GM21825 (cell line): ENCODE measurements at regions not wholly inside any gene's neighbourhood (a gene's known extent, or its start where the extent isn't known, plus 50 kb on each side); places are given as distances from the start of the nearest gene placed in this dataset.

ENCODE experiments used
- ATAC-seq: cut with Tn5 transposase; IDR thresholded peaks from one replicate; pipeline ENCODE4 v1.9.1; 2021; ENCODE audit warnings: mild to moderate bottlenecking, moderate library complexity; ENCODE audit not compliant: unreplicated experiment

DNA sequence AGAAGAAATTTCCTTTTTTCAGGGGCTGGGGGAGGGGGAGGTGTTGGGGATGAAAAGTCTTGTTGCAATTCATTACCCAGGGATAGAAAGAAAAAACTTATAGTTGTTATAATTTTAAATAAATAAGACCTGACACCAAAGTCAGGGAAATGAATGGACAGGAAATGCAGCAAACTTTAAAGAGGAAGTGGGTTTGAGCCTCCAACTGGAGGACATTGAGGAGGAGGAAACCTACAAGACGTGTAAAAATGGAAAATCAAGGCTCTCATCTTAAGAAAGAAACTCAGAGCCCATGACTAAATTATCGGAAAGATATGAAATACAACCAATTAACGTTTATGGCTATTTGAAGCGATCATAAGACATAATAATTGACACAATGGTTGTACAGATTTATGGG lies 54.4 kb downstream of the NIBAN1 start:
- no peak for ATAC-seq

DNA sequence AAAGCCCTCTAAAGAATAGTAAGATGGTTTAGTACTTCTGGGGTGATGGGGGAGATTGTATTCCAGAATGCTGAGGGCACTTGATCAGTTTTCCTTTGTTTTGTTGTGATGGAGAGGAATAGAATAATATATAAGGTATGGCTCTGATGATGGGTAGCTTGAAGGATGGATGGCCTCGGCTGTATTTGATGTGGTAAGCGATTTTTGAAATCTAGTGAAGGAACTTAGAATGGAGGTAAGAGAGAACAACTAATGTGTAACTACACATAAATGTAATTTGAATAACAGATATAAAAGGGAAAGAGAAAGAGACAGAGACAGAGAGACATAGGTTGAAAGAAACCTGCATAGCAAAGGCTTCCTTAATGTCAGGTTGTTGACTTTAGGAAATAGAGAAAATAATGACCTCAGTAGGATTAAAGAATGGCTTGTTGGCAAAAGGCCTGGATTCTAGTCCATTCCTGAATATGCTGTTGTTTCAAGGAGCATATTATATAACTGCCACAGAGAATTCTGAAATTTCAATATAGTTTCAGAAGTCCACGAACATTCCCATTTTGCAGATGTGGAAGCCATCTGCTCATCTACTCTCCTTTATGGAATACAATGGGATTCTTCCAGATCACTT lies 58.7 kb downstream of the NIBAN1 start:
- no peak for ATAC-seq

DNA sequence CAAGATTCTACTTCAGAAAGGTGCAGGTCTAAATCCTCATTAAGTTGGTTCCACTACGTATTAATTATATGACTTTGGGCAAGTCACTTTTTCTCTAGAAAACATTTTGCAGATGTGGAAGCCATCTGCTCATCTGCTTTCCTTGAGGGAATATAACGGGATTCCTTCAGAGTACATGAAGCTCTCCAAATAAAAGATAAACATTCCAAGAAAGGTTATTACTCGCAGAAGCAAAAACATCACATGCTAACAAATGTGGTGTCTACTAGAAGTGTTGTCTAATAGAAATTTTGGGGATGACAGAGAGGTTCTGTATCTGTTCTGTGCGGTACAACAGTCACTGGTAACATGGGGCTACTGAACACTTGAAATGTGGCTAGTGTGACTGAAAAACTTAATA lies 60.2 kb downstream of the NIBAN1 start:
- no peak for ATAC-seq

DNA sequence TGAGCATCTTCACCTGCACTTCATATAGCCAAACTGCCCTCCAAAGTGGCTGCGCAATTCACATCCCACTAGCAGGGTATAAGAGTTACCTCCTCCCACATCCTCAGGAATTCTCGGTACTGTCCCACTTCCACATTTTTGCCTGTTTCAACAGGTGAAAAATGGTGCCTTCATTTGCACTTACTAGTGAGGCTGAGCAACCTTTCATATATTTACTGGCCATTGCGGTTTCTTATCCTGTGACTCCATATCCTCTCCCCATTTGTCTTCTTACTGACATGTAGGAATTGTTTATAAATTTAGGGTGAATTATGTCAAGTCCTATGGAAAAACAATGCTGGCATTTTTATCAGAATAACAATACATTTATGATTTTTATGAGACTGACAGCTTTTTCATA lies 61.9 kb downstream of the NIBAN1 start:
- ATAC-seq: no peak

DNA sequence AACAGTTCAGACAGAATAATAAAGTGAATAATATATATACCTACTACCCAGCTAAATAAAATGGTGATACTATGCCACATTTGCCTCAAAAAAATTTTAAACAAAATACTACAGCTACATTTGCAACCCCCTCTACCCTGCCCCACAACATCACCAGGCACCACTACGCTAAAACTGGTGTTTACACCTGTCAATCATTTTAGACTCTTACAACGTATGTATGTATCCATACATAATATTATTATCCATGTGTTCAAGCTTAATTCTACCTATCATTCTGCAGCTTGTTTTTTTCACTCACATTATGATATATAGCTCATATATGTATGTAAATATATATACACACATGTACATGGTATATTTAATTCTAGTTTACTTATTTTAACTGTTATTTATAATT lies 62.5 kb downstream of the NIBAN1 start:
- ATAC-seq: no peak

DNA sequence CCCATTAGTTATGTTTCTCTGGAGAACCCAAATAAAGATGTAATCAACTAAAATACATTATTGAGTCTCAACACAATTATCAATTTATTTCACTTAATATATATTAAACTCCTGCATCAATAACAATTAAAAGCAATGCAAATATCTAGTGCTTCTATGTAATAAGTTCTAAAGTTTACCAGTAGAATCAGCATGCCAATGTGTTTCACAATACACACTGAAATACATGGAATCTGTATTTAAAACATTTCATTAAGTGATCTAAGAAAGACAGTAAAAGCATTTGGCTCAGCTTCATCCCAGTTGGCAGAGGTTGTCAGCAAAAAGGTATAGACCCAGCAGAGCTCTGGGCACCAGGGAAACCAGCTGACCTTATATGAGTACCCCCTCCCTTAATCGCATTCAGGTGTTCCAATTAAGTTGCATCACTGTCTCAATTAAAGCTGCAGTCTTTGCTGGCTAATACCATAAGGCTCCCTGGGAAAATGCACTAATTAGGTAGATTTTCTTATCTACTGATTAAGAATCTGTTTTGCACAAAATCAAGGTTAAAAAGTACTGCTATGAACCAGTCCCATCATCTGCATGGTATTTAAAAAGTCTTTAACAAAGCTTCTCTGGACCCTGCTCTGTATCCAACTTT lies 63.1 kb downstream of the NIBAN1 start:
- ATAC-seq: no peak

GRCh38 chr1:184910691-184911091 lies 63.6 kb downstream of the NIBAN1 start:
- ATAC-seq: no peak

- no peak for ATAC-seq
Observed at GRCh38 chr1:184910005-184910404, 64.3 kb downstream of the NIBAN1 start.

- no peak for ATAC-seq
Observed at GRCh38 chr1:184909019-184909418, 65.3 kb downstream of the NIBAN1 start.

DNA sequence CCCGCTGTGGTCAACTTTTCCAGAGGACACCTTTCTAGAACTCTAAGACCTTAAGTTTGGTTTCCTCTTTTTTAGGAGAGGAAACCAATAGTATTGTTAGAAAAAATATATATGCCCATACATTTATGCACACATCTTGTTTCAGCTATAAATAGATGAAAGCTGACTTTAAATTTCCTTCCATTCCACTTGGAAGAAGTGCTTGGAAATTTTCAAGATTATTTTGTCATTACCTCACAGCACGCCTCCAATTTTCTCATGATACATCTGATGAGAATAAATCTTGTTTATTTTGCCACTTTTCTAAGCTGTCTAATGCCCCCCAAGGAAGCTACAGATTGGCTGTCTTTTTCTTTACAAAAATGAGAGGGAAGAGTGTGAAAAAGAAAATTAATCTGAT lies 65.8 kb downstream of the NIBAN1 start:
- no peak for ATAC-seq

GRCh38 chr1:184907500-184907899 lies 66.8 kb downstream of the NIBAN1 start:
- ATAC-seq: no peak

DNA sequence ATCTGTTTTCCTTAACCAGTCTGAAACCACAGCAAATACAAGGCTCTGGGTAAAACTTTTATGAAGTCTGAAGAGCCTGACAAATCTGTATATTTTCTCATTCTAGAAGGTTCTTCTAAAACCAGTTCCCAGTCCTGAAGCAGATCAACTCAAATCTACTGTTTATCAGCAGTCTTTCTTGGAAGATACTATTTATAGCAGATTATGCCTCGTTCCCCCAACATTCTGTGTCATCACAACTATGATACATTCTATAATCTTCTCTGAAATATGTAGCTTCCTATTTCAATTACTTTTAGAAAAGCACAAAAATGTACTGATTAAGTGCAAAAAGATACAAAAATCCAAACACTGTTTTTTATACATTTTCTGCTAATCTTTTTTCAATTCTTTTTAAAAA lies 67.5 kb downstream of the NIBAN1 start:
- no peak for ATAC-seq

DNA sequence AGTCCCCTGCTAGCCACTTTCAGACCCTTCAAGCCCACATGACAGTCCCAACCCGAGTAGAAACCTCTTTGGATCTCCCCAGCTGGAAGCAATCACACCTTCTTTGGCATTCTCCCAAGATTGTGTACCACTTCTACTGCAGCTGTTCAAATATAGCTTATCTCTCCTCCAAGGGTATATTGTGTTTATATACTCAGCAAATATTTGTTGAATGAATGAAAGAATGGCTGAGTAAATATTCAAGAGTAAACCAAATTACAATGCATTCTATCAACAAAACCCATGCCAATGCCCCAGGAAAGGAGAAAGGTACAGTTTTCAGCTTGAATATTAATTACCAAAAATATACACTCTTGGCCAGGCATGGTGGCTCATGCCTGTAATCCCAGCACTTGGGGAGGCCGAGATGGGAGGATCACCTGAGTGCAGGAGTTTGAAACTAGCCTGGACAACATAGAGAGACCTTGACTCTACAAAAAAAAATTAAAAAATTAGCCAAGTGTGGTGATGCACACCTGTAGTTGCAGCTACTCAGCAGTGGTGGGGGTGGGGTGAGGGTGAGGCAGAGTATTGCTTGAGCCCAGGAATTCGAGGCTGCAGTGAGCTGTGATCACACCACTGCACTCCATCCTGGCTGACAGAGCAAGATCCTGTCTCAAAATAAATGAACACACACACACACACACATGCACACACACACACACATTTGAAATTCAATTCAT lies 68.5 kb downstream of the NIBAN1 start:
- ATAC-seq: no peak

- no peak for ATAC-seq
Observed at GRCh38 chr1:184903111-184903692, 71.1 kb downstream of the NIBAN1 start.

- no peak for ATAC-seq
Observed at GRCh38 chr1:184900507-184900906, 73.8 kb downstream of the NIBAN1 start.

- no peak for ATAC-seq
Observed at GRCh38 chr1:184896000-184896399, 78.3 kb downstream of the NIBAN1 start.

DNA sequence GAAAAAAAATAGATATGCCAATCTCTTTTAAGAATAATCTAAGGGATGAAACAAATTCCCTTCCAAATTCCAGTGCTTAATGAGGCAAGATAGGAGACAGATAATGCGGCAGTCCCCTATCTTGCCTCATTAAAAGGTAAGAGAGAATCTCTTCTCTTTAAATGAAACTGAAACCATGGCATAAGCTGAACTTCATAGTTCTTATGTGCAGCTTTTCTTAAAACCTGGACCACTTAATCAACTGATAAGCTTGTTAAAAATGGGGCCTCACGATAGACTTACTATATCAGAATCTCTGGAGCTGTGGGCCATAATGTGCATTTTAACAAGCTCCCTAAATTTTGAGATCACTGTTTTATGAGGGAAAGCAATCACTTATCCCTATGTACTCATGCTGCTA lies 79.2 kb downstream of the NIBAN1 start:
- no peak for ATAC-seq

- ATAC-seq: no peak
Observed at GRCh38 chr1:184893695-184894094, 80.6 kb downstream of the NIBAN1 start.

DNA sequence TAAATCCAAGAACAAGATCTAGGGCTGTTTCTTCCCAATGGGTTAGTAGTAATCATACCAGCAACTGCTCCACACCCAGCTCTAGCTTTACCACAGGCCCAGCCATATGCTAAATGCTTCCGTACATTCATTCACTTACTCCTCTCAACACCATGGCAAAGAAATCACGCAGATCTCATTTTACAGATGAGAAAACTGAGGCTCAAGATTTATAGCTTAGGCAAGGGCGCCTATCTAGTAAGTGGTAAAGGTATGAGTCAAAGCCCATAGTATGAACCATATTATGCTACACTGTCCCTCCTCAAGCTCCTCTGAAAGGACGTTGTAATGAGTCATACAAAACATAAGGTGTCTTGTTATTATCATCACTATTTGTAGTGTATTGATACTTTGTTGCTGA lies 82.2 kb downstream of the NIBAN1 start:
- ATAC-seq: peak; percentile 53

GRCh38 chr1:184891440-184891839 lies 82.9 kb downstream of the NIBAN1 start:
- ATAC-seq: no peak

DNA sequence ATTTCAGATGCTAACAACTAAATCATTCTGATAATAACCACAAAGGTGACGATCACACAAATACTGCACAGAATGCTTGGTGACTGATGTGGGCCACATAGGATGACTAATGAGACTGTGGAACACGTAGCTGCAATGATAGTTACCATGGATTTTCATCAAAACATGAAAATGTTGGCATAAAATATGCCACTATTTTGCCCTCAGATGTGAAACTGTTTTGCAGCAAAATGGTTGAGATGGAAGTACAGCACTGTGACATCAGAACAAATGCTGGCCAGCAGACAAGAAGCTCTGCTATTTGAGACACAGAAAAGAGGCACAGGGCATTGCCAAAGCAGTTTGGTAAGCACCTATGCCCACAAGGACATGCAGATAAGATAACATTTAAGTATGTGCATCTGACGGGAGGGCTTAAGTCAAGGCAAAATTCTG lies 83.8 kb downstream of the NIBAN1 start:
- ATAC-seq: no peak

DNA sequence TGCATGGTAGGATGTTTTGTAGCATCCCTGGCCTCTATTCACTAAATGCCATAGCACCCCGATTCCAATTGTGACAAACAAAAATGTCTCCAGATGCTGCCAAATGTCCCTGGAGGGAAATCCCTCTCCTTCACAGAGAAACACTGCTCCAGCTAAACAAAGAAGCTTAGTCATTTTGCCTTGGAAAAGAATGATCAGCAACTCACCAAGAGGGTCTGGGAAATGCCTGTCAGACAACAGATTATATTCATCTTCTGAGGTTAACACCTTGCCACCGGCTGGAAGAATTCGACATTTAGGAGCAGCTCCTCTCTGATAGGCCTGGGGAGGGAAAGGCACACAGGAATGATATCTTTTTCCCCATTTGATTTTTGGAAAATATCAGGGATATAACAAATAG lies 84.4 kb downstream of the NIBAN1 start:
- no peak for ATAC-seq
